ENCODE measurements at regions not wholly inside any gene's neighbourhood (a gene's known extent, or its start where the extent isn't known, plus 50 kb on each side); places are given as distances from the start of the nearest gene placed in this dataset.

- POLR2A ChIA-PET, result no interaction called here
Measured at GRCh38 chr20:5469111-5469510, 141.7 kb downstream of the GPCPD1 start.

GRCh38 chr20:5467086-5467485, 143.7 kb downstream of the GPCPD1 start:
- TF ChIP-seq, protein P1, sequence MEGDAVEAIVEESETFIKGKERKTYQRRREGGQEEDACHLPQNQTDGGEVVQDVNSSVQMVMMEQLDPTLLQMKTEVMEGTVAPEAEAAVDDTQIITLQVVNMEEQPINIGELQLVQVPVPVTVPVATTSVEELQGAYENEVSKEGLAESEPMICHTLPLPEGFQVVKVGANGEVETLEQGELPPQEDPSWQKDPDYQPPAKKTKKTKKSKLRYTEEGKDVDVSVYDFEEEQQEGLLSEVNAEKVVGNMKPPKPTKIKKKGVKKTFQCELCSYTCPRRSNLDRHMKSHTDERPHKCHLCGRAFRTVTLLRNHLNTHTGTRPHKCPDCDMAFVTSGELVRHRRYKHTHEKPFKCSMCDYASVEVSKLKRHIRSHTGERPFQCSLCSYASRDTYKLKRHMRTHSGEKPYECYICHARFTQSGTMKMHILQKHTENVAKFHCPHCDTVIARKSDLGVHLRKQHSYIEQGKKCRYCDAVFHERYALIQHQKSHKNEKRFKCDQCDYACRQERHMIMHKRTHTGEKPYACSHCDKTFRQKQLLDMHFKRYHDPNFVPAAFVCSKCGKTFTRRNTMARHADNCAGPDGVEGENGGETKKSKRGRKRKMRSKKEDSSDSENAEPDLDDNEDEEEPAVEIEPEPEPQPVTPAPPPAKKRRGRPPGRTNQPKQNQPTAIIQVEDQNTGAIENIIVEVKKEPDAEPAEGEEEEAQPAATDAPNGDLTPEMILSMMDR (IDR thresholded peaks at IDR 0.05), result no peak
- TF ChIP-seq POLR2AphosphoS5 (IDR thresholded peaks at IDR 0.05; ENCODE audit: low read depth, low read length) (no peak), TCF7L2 (IDR thresholded peaks at IDR 0.05; ENCODE audit: low read depth, low read length) (no peak), SIN3A (IDR thresholded peaks at IDR 0.05; ENCODE audit: borderline replicate concordance, insufficient read depth, low read depth, low read length) (no peak)
- TF ChIP-seq, protein P2, sequence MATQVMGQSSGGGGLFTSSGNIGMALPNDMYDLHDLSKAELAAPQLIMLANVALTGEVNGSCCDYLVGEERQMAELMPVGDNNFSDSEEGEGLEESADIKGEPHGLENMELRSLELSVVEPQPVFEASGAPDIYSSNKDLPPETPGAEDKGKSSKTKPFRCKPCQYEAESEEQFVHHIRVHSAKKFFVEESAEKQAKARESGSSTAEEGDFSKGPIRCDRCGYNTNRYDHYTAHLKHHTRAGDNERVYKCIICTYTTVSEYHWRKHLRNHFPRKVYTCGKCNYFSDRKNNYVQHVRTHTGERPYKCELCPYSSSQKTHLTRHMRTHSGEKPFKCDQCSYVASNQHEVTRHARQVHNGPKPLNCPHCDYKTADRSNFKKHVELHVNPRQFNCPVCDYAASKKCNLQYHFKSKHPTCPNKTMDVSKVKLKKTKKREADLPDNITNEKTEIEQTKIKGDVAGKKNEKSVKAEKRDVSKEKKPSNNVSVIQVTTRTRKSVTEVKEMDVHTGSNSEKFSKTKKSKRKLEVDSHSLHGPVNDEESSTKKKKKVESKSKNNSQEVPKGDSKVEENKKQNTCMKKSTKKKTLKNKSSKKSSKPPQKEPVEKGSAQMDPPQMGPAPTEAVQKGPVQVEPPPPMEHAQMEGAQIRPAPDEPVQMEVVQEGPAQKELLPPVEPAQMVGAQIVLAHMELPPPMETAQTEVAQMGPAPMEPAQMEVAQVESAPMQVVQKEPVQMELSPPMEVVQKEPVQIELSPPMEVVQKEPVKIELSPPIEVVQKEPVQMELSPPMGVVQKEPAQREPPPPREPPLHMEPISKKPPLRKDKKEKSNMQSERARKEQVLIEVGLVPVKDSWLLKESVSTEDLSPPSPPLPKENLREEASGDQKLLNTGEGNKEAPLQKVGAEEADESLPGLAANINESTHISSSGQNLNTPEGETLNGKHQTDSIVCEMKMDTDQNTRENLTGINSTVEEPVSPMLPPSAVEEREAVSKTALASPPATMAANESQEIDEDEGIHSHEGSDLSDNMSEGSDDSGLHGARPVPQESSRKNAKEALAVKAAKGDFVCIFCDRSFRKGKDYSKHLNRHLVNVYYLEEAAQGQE (IDR thresholded peaks at IDR 0.05; ENCODE audit: insufficient read depth in 1 of 2, low read depth in 2 of 2, low read length in 1 of 2), result no peak
- Histone ChIP-seq H3K4me3 (ENCODE audit: low read depth in 2 of 2, low read length in 2 of 2) (no peak overlapping the region), H3K27ac (ENCODE audit: low read length) (no peak overlapping the region), H3K27me3 (ENCODE audit: control insufficient read depth, insufficient read depth, low read length) (peaks cover 8% of the 10 kb centered on the region), H3K9me3 (ENCODE audit: control insufficient read depth, insufficient read depth, low read depth, low read length) (no peaks in the 10 kb centered on the region), H3K36me3 (ENCODE audit: control insufficient read depth, insufficient read depth, low read length) (no peaks in the 10 kb centered on the region; the same call in 1 of the 2 replicates), H3K4me1 (ENCODE audit: control insufficient read depth, insufficient read depth, low read length) (no peaks in the 10 kb centered on the region)
- intact Hi-C loops (cut with micrococcal nuclease; ENCODE audit: unreplicated experiment) (no loop called here), in situ Hi-C loops (cut with HindIII; ENCODE audit: low pct_unique_long_range_greater_than_20kb, low sequenced_read_pairs) (no loop called here)
- ChIA-PET CTCF (no interaction called here), POLR2A (no interaction called here)
- DNase-seq (ENCODE audit: low read depth, low spot score), result no peak
- no TSS peak for BruUV-seq (replicated peaks)
- no peak; the same call in 1 of the 2 replicates for ATAC-seq

More at GRCh38 chr20:5469111-5469510, 141.7 kb downstream of the GPCPD1 start:
- Histone ChIP-seq H3K36me3 (ENCODE audit: control insufficient read depth, insufficient read depth, low read length) (no peaks in the 10 kb centered on the region; the same call in 1 of the 2 replicates), H3K4me3 (ENCODE audit: low read depth in 2 of 2, low read length in 2 of 2) (no peak overlapping the region), H3K4me1 (ENCODE audit: control insufficient read depth, insufficient read depth, low read length) (no peaks in the 10 kb centered on the region), H3K27me3 (ENCODE audit: control insufficient read depth, insufficient read depth, low read length) (peaks cover 5% of the 10 kb centered on the region), H3K27ac (ENCODE audit: low read length) (no peak overlapping the region), H3K9me3 (ENCODE audit: control insufficient read depth, insufficient read depth, low read depth, low read length) (no peaks in the 10 kb centered on the region)
- TF ChIP-seq TCF7L2 (IDR thresholded peaks at IDR 0.05; ENCODE audit: low read depth, low read length), result no peak
- TF ChIP-seq, protein P2 (IDR thresholded peaks at IDR 0.05; ENCODE audit: insufficient read depth in 1 of 2, low read depth in 2 of 2, low read length in 1 of 2), result no peak
- no peak for TF ChIP-seq SIN3A (IDR thresholded peaks at IDR 0.05; ENCODE audit: borderline replicate concordance, insufficient read depth, low read depth, low read length)
- no peak for TF ChIP-seq POLR2AphosphoS5 (IDR thresholded peaks at IDR 0.05; ENCODE audit: low read depth, low read length)
- TF ChIP-seq, protein P1 (IDR thresholded peaks at IDR 0.05), result no peak
- ATAC-seq, result no peak
- DNase-seq (ENCODE audit: low read depth, low spot score), result no peak
- intact Hi-C loops (cut with micrococcal nuclease; ENCODE audit: unreplicated experiment), result no loop called here
- CTCF ChIA-PET, result no interaction called here
- in situ Hi-C loops (cut with HindIII; ENCODE audit: low pct_unique_long_range_greater_than_20kb, low sequenced_read_pairs), result no loop called here
- BruUV-seq (replicated peaks), result no TSS peak
